ENCODE measurements at regions not wholly inside any gene's neighbourhood (a gene's known extent, or its start where the extent isn't known, plus 50 kb on each side); places are given as distances from the start of the nearest gene placed in this dataset.

DNA sequence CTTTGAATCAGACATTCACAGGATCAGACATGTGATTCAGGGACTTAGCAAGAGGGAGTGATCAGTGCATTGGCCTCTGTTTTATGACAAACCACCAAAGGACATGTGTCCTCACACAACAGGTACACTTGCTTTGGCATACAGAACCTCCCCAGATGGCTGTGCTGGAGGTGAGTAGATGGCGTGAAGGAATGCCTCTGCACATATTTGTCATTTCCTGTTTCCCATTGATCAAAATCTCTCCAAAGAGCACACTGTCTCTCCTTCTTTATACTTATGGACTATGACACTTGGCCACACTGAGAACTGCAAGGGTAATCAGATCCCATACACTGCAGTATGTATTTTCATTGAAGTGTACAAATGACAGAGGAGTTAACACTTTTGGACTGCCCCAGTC is 927.6 kb downstream of the TSN start:
- TF ChIP-seq ATF3 (IDR thresholded peaks at IDR 0.05) (no peak), ATF3 (CRISPR knock-in tag; conservative IDR thresholded peaks at IDR 0.05) (no peak), ZNF121 (CRISPR knock-in tag; conservative IDR thresholded peaks at IDR 0.05) (no peak)
- TF ChIP-seq, protein P1, sequence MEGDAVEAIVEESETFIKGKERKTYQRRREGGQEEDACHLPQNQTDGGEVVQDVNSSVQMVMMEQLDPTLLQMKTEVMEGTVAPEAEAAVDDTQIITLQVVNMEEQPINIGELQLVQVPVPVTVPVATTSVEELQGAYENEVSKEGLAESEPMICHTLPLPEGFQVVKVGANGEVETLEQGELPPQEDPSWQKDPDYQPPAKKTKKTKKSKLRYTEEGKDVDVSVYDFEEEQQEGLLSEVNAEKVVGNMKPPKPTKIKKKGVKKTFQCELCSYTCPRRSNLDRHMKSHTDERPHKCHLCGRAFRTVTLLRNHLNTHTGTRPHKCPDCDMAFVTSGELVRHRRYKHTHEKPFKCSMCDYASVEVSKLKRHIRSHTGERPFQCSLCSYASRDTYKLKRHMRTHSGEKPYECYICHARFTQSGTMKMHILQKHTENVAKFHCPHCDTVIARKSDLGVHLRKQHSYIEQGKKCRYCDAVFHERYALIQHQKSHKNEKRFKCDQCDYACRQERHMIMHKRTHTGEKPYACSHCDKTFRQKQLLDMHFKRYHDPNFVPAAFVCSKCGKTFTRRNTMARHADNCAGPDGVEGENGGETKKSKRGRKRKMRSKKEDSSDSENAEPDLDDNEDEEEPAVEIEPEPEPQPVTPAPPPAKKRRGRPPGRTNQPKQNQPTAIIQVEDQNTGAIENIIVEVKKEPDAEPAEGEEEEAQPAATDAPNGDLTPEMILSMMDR (IDR thresholded peaks at IDR 0.05 in 2 of 3, conservative IDR thresholded peaks at IDR 0.05 in 1 of 3; ENCODE audit: insufficient read depth in 2 of 3, low read depth in 1 of 3, low read length in 3 of 3), result no peak
